GM10266 (cell line): ENCODE measurements at regions not wholly inside any gene's neighbourhood (a gene's known extent, or its start where the extent isn't known, plus 50 kb on each side); places are given as distances from the start of the nearest gene placed in this dataset.
A peak's percentile ranks its signal among the peaks of the same experiment; 100 is the strongest.

Experiments
- DNase-seq: peaks from one replicate; pipeline ENCODE4 v3.0.0; 2012; ENCODE audit errors: extremely low spot score
- TF ChIP-seq, protein P1 (sequence below): IDR thresholded peaks from 2 replicates; pipeline ENCODE4 v1.5.1; 2012; ENCODE audit warnings: mild to moderate bottlenecking, low read depth; ENCODE audit not compliant: control insufficient read depth, insufficient read depth; ENCODE audit errors: missing control alignments

DNA sequence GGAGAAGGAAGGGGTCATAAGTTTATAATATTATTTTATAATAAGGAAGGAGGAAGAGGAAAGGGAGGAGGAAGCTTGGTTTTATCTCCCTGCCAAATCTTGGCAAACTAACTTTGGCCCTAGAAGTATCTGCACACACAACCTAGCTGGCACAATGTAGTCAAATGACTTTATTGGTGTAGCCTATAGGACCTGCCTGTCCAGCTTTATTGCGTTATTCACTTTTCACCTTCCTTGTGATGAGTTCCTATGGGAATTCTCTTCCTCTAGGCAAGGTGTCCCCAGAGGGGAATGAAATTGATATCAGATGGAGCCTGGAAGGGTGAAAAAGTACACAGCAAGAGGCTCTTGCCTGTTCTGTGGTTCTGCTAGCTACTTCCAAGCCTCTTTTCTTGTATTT, 111.2 kb upstream of the SLC25A36 start:
- TF ChIP-seq, protein P1, sequence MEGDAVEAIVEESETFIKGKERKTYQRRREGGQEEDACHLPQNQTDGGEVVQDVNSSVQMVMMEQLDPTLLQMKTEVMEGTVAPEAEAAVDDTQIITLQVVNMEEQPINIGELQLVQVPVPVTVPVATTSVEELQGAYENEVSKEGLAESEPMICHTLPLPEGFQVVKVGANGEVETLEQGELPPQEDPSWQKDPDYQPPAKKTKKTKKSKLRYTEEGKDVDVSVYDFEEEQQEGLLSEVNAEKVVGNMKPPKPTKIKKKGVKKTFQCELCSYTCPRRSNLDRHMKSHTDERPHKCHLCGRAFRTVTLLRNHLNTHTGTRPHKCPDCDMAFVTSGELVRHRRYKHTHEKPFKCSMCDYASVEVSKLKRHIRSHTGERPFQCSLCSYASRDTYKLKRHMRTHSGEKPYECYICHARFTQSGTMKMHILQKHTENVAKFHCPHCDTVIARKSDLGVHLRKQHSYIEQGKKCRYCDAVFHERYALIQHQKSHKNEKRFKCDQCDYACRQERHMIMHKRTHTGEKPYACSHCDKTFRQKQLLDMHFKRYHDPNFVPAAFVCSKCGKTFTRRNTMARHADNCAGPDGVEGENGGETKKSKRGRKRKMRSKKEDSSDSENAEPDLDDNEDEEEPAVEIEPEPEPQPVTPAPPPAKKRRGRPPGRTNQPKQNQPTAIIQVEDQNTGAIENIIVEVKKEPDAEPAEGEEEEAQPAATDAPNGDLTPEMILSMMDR, result no peak
- no peak for DNase-seq

DNA sequence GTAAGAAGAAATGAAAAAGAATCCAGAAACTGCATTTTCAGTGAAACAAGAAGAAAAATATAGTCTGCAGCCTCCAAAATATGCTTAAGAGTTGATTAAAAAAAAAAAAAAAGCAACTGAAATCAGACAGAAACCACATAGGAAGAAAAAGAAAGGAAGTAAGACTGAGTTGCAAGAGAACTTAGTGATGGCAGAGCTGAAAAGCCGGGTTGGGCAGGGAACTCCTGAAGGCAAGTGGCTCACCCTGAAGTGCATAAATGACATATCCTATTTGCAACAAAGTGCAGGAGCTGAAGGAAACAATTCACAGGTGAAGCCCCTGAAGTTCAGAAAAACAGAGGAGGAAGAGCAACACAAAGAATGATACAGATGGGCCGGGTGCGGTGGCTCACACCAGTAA, 108.8 kb upstream of the SLC25A36 start:
- TF ChIP-seq, protein P1, result no peak
- no peak for DNase-seq

DNA sequence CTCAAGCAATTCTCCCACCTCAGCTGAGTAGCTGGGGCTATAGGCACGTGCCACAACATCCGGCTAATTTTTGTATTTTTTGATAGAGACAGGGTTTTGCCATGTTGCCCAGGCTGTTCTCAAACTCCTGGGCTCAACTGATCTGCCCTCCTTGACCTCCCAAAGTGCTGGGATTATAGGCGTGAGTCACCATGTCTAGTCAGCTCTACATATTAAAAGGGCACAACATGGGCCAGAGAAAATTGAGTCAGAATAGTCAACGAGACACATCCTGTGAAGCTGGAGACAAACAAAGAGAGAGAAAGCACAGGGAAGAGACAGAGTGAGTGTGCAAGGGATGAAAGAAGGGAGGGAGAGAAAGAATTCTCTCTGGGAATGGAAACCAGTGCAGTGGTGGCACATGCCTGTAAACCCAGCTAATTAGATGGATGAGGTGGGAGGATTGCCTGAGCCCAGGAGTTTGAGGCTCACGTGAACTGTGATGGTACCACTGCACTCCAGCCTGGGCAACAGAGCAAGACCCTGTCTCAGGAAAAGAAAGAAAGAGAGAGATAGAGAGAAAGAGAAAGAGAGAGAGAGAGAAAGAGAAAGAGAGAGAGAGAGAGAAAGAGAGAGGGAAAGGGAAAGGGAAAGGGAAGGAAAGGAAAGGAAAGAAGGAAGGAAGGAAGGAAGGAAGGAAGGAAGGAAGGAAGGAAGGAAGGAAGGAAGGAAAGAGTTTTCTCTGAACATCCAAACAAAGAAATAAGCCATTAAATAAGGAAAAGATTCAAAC, 107.2 kb upstream of the SLC25A36 start:
- TF ChIP-seq, protein P1, result no peak
- no peak for DNase-seq

DNA sequence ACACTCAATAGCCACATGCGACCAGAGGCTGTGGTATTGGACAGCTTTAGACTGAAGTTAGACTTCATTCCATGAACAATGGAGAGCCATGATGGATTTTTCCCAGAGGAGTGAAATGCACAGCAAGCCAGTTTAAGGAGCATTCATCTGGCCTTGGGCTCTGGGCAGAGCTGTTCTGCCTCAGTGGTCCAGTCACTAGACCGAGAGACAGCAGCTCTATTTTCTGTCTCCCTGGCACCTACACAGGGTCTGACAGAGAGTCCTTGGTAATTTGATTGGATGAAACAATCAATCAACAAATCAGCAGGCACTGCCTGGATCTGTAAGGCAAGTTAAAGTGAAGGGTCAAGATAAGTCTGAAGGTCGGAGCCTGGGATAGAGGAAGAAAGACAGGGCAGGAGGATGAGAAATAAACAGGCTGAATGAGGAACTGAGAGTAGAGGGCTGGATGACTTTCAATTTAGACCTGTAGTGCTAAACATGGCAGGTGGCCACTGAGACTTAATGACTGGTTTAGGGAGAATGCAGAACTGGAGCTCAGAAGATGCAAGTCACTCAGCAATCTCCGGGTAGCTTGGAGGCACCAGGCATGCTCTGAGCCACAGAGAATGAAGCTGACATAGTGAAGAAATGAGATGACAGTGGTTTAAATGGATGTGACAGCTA, 98.5 kb upstream of the SLC25A36 start:
- TF ChIP-seq, protein P1, result no peak
- peak; percentile 60 for DNase-seq

DNA sequence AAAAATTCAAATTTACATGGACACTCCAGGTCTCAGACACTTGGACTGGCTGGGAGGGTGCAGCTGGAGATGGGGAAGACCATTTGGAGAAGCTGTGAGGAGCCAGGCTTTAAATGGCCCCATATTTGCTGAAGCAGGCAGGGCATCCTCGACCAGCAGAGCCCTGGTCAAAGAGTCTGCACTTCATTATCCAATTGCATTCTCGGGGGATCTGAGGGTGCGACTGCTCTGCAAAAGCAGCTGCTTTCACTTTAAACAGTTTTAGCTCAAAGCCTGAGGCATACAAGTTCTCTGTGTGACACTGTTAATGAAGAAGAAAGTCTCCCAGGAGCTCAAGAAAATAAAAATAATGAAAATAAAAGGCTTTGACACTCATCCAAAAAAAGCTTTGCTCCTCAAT, 98.0 kb upstream of the SLC25A36 start:
- no peak for DNase-seq
- TF ChIP-seq, protein P1, result no peak

DNA sequence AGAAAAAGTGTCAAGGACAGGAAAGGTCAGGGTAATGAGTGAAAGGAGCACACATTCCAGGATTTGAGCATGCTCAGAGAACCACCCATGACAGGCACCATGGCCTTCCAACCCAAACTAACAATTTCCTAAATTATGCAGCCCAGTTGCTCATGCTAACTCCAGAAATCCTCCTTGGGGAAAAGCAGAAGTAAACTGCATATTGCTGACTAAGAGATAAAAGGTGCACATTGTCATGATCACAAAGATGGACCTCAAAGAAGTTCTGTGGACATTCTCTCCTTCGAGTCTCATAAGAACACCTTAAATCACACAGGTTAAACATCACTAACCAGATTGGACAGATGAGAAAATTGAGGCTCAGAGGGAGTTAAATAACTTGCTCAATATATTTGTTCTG, 97.6 kb upstream of the SLC25A36 start:
- TF ChIP-seq, protein P1, result no peak
- no peak for DNase-seq

DNA sequence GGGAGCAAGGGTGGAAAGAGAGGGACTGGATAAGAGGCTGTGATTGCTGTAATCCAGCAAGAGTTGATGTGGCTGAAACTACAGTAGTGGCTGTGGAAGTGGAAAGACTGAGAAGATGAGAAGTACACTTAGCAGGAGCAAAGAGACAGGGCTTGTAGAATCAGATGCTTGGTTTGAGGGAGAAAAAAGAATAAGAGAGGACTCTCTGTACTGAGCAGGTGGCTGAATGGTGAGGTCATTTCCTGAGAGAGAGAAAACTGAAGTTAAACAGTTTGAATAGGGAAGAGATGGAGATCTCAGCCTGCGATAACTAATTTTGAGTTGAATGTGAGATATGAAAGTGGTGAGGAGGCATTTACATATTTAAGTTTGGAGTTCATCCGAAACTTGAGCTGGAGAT, 95.8 kb upstream of the SLC25A36 start:
- TF ChIP-seq, protein P1, result no peak
- peak; percentile 25 for DNase-seq
